HEK293T (cell line): ENCODE measurements at regions not wholly inside any gene's neighbourhood (a gene's known extent, or its start where the extent isn't known, plus 50 kb on each side); places are given as distances from the start of the nearest gene placed in this dataset.

Source experiments
- BHLHE40 ChIP-seq: fragments of 450-650 bp; IDR thresholded peaks from 2 replicates; pipeline ENCODE4 v1.6.1; 2016; ENCODE audit warnings: mild to moderate bottlenecking, moderate library complexity, borderline replicate concordance
- FOXA1 ChIP-seq: fragments of 450-650 bp; IDR thresholded peaks from 2 replicates; pipeline ENCODE4 v1.6.1; 2016; ENCODE audit warnings: mild to moderate bottlenecking
- LEF1 ChIP-seq: fragments of 450-650 bp; IDR thresholded peaks from 2 replicates; pipeline ENCODE4 v1.6.1; 2017; ENCODE audit warnings: mild to moderate bottlenecking, borderline replicate concordance
- ZNF384 ChIP-seq: fragments of 450-650 bp; IDR thresholded peaks from 2 replicates; pipeline ENCODE4 v1.6.1; 2016

GRCh38 chr6:167712731-167713475, 113.8 kb upstream of the AFDN start:
- TF ChIP-seq FOXA1 (no peak), ZNF384 (no peak), LEF1 (no peak), BHLHE40 (no peak)
